OCI-LY3 (cell line): ENCODE measurements at regions not wholly inside any gene's neighbourhood (a gene's known extent, or its start where the extent isn't known, plus 50 kb on each side); places are given as distances from the start of the nearest gene placed in this dataset.

Experiments
- CTCF ChIP-seq: fragments of 200-600, 300-600 bp; sonication (generic); IDR thresholded peaks from 2 replicates; pipeline ENCODE4 v1.5.1; 2014; ENCODE audit warnings: antibody characterized with exemption, low read length, low read depth
- EZH2phosphoT487 ChIP-seq: fragments of 200-600 bp; shearing (Covaris generic); IDR thresholded peaks from 2 replicates; pipeline ENCODE4 v1.6.1; 2018; ENCODE audit warnings: antibody characterized with exemption, mixed run types, low read depth

- TF ChIP-seq CTCF (no peak), EZH2phosphoT487 (no peak)
These were observed 119.5 kb upstream of the CAV2 start for GRCh38 chr7:116380025-116380424.
